IMR-90 (cell line): ENCODE measurements at regions not wholly inside any gene's neighbourhood (a gene's known extent, or its start where the extent isn't known, plus 50 kb on each side); places are given as distances from the start of the nearest gene placed in this dataset.

Experiments
- ATAC-seq: fragments of 200-7000 bp; cut with Tn5 transposase; 2 replicates; pipeline ENCODE4 v1.9.1; 2020; ENCODE audit warnings: low read depth, mild to moderate bottlenecking, moderate library complexity
- BruUV-seq: library from RNA; stranded (reverse); fragments of 400-500 nt; replicated peaks from 2 replicates; lab custom pipeline; 2021; lab: Mats Ljungman, UMichigan
- CTCF ChIA-PET: fragments of 300-600 bp; formaldehyde crosslinking; extraction: SDS; loops from one replicate; lab custom pipeline; 2021; ENCODE audit warnings: antibody characterized with exemption; lab: Yijun Ruan, JAX
- POLR2A ChIA-PET: fragments of 300-600 bp; sonication (Branson Sonifier 250); formaldehyde crosslinking; loops from one replicate; lab custom pipeline; 2022; ENCODE audit warnings: antibody characterized with exemption; ENCODE audit not compliant: unreplicated experiment; lab: Charles Lee
- DNase-seq: peaks from one replicate; pipeline ENCODE4 v3.0.0; 2013
- H2AFZ ChIP-seq: replicated peaks from 2 replicates; pipeline ENCODE3; 2013; ENCODE audit warnings: low read length, mild to moderate bottlenecking; ENCODE audit not compliant: poor library complexity
- H2AK5ac ChIP-seq: 2 replicates; pipeline ENCODE4 v1.6.1; 2013; ENCODE audit warnings: low read depth, low read length, inconsistent platforms
- H2AK9ac ChIP-seq: replicated peaks from 2 replicates; pipeline ENCODE3; 2013; ENCODE audit warnings: mild to moderate bottlenecking, low read depth, low read length, moderate library complexity; ENCODE audit not compliant: poor library complexity
- H2BK120ac ChIP-seq: 2 replicates; pipeline ENCODE4 v1.6.1; 2013; ENCODE audit warnings: low read depth, low read length, inconsistent platforms
- H2BK15ac ChIP-seq: 3 replicates; pipeline ENCODE4 v1.6.1; 2013; ENCODE audit warnings: low read depth, low read length, inconsistent platforms
- H2BK20ac ChIP-seq: 2 replicates; pipeline ENCODE4 v1.6.1; 2013; ENCODE audit warnings: low read depth, mild to moderate bottlenecking, inconsistent platforms, low read length, moderate library complexity
- H2BK5ac ChIP-seq: 2 replicates; pipeline ENCODE4 v1.6.1; 2013; ENCODE audit warnings: mild to moderate bottlenecking, low read depth, low read length, inconsistent platforms; ENCODE audit not compliant: poor library complexity, severe bottlenecking
- H3K14ac ChIP-seq: replicated peaks from 2 replicates; pipeline ENCODE4 v1.6.1; 2013; ENCODE audit warnings: low read depth, low read length, inconsistent platforms
- H3K18ac ChIP-seq: 2 replicates; pipeline ENCODE4 v1.6.1; 2013; ENCODE audit warnings: low read depth, low read length, control low read depth
- H3K23ac ChIP-seq: 2 replicates; pipeline ENCODE4 v1.6.1; 2013; ENCODE audit warnings: low read depth, low read length, inconsistent platforms
- H3K27ac ChIP-seq: 2 replicates; pipeline ENCODE4 v1.5.1; 2013; ENCODE audit warnings: mild to moderate bottlenecking, control low read depth, low read length; ENCODE audit not compliant: insufficient read depth
- H3K27me3 ChIP-seq: 2 replicates; pipeline ENCODE4 v1.6.1; 2013; ENCODE audit warnings: low read length; ENCODE audit not compliant: control insufficient read depth, insufficient read depth
- H3K36me3 ChIP-seq: 2 replicates; pipeline ENCODE4 v1.6.1; 2013; ENCODE audit warnings: low read length, mixed read lengths; ENCODE audit not compliant: control insufficient read depth, insufficient read depth
- H3K4ac ChIP-seq: 2 replicates; pipeline ENCODE4 v1.6.1; 2013; ENCODE audit warnings: low read depth, low read length, inconsistent platforms
- H3K4me1 ChIP-seq: 2 replicates; pipeline ENCODE4 v1.6.1; 2013; ENCODE audit warnings: low read length, mixed read lengths; ENCODE audit not compliant: control insufficient read depth, insufficient read depth
- H3K4me2 ChIP-seq: 2 replicates; pipeline ENCODE4 v1.6.1; 2013; ENCODE audit warnings: low read depth, mild to moderate bottlenecking, control low read depth, low read length, moderate library complexity
- H3K4me3 ChIP-seq: 2 replicates; pipeline ENCODE4 v1.5.1; 2013; ENCODE audit warnings: low read depth, mild to moderate bottlenecking, control low read depth, low read length, moderate library complexity; ENCODE audit not compliant: insufficient read depth
- H3K56ac ChIP-seq: 2 replicates; pipeline ENCODE4 v1.6.1; 2013; ENCODE audit warnings: low read length, inconsistent platforms; ENCODE audit not compliant: insufficient read depth; ENCODE audit errors: extremely low read depth
- H3K79me1 ChIP-seq, 2 experiments: 2 replicates each; pipeline ENCODE4 v1.6.1; 2013; ENCODE audit warnings: low read length in 2 of 2, inconsistent platforms in 1 of 2, low read depth in 1 of 2
- H3K9ac ChIP-seq: 2 replicates; pipeline ENCODE4 v1.6.1; 2013; ENCODE audit warnings: low read depth, low read length, control low read depth
- H3K9me1 ChIP-seq: 2 replicates; pipeline ENCODE4 v1.6.1; 2013; ENCODE audit warnings: low read length, inconsistent platforms; ENCODE audit not compliant: insufficient read depth
- H3K9me3 ChIP-seq: 2 replicates; pipeline ENCODE4 v1.6.1; 2013; ENCODE audit warnings: low read length; ENCODE audit not compliant: control insufficient read depth, insufficient read depth
- H4K20me1 ChIP-seq: 2 replicates; pipeline ENCODE4 v1.6.1; 2013; ENCODE audit warnings: low read length, inconsistent platforms; ENCODE audit not compliant: insufficient read depth
- H4K5ac ChIP-seq: 2 replicates; pipeline ENCODE4 v1.6.1; 2013; ENCODE audit warnings: mild to moderate bottlenecking, low read depth, low read length, control low read depth
- H4K8ac ChIP-seq, 2 experiments: 2 replicates each; pipeline ENCODE4 v1.6.1; 2013; ENCODE audit warnings: low read depth in 2 of 2, low read length in 2 of 2, control low read depth in 1 of 2, inconsistent platforms in 1 of 2
- H4K91ac ChIP-seq: 2 replicates; pipeline ENCODE4 v1.6.1; 2013; ENCODE audit warnings: low read depth, low read length, inconsistent platforms; ENCODE audit not compliant: insufficient read depth
- BHLHE40 ChIP-seq: fragments of 150-350 bp; IDR thresholded peaks from 2 replicates; pipeline ENCODE4 v1.6.1; 2016; ENCODE audit warnings: mild to moderate bottlenecking, low read depth, low read length
- CEBPB ChIP-seq: IDR thresholded peaks from 2 replicates; pipeline ENCODE4 v1.6.1; 2012; ENCODE audit warnings: low read depth, low read length, improper control_type of control experiment
- CHD1 ChIP-seq: IDR thresholded peaks from 2 replicates; pipeline ENCODE4 v1.6.1; 2012; ENCODE audit warnings: low read depth, low read length, improper control_type of control experiment
- CTCF ChIP-seq: conservative IDR thresholded peaks from 2 replicates; pipeline ENCODE4 v1.5.1; 2012; ENCODE audit warnings: mild to moderate bottlenecking, low read depth, low read length, improper control_type of control experiment
- ELK1 ChIP-seq: fragments of 150-350 bp; IDR thresholded peaks from 2 replicates; pipeline ENCODE4 v1.6.1; 2016; ENCODE audit warnings: low read depth, mild to moderate bottlenecking, low read length, moderate library complexity, borderline replicate concordance
- FOS ChIP-seq: fragments of 150-350 bp; IDR thresholded peaks from 2 replicates; pipeline ENCODE4 v1.6.1; 2016; ENCODE audit warnings: low read depth, low read length
- MAFK ChIP-seq: IDR thresholded peaks from 2 replicates; pipeline ENCODE4 v1.6.1; 2012; ENCODE audit warnings: low read depth, low read length, improper control_type of control experiment
- MXI1 ChIP-seq: IDR thresholded peaks from 2 replicates; pipeline ENCODE4 v1.6.1; 2012; ENCODE audit warnings: low read depth, mild to moderate bottlenecking, low read length, moderate library complexity, borderline replicate concordance
- NFE2L2 ChIP-seq: fragments of 150-350 bp; IDR thresholded peaks from 2 replicates; pipeline ENCODE4 v1.6.1; 2016; ENCODE audit warnings: low read depth, mild to moderate bottlenecking, low read length
- POLR2A ChIP-seq: IDR thresholded peaks from 2 replicates; pipeline ENCODE4 v1.6.1; 2012; ENCODE audit warnings: mild to moderate bottlenecking, low read depth, low read length
- RAD21 ChIP-seq: IDR thresholded peaks from 2 replicates; pipeline ENCODE4 v1.6.1; 2012; ENCODE audit warnings: low read length, improper control_type of control experiment
- RCOR1 ChIP-seq: IDR thresholded peaks from 2 replicates; pipeline ENCODE4 v1.6.1; 2012; ENCODE audit warnings: mild to moderate bottlenecking, low read length, improper control_type of control experiment; ENCODE audit not compliant: insufficient replicate concordance
- RFX5 ChIP-seq: IDR thresholded peaks from 2 replicates; pipeline ENCODE4 v1.8.0; 2012; ENCODE audit warnings: low read depth, mild to moderate bottlenecking, low read length, moderate library complexity
- SMC3 ChIP-seq: fragments of 150-350 bp; IDR thresholded peaks from 2 replicates; pipeline ENCODE4 v1.6.1; 2016; ENCODE audit warnings: low read depth, mild to moderate bottlenecking, antibody characterized with exemption, low read length, moderate library complexity
- USF2 ChIP-seq: fragments of 150-350 bp; IDR thresholded peaks from 2 replicates; pipeline ENCODE4 v1.6.1; 2017; ENCODE audit warnings: mild to moderate bottlenecking, antibody characterized with exemption, low read length, low read depth
- WGBS, 2 experiments: methylation state at CpG; one replicate each; pipeline versions ENCODE4 v1.1.5 to v1.1.7; 2013; ENCODE audit warnings: missing lambda C conversion rate in 2 of 2; ENCODE audit not compliant: insufficient read length in 1 of 2; ENCODE audit errors: extremely low coverage in 2 of 2; 5-methylcytosine and 5-hydroxymethylcytosine counted together
- dilution Hi-C: fragments of 300-500 bp; cut with HindIII; formaldehyde crosslinking; loops from one replicate; pipeline ENCODE4 v1.14.3; 2018; ENCODE audit warnings: low sequenced_read_pairs; ENCODE audit not compliant: unreplicated experiment
- in situ Hi-C: fragments of 300-500 bp; cut with MboI; formaldehyde crosslinking; loops from 3 replicates; pipeline ENCODE4 v1.14.3; 2019; ENCODE audit warnings: low sequenced_read_pairs, inconsistent platforms, mixed read lengths
- intact Hi-C: fragments of 100-400 bp; cut with micrococcal nuclease; formaldehyde crosslinking; loops from 2 replicates; pipeline ENCODE4 v1.10.0; 2022

GRCh38 chr12:115008929-115009328 lies 325.0 kb upstream of the TBX3 start:
- no peaks in the 10 kb centered on the region for H3K79me1 ChIP-seq
- DNase-seq (no peak), ATAC-seq (no peak)
- H2BK20ac ChIP-seq, result no peak overlapping the region
- H3K4me2 ChIP-seq, result no peak overlapping the region
- dilution Hi-C loops, result no loop called here
- H2AK5ac ChIP-seq, result no peak overlapping the region
- no peak overlapping the region for H3K56ac ChIP-seq
- H3K27ac ChIP-seq, result no peak overlapping the region
- no peaks in the 10 kb centered on the region for H3K4me1 ChIP-seq
- H2AFZ ChIP-seq, result no peak overlapping the region
- H3K9me3 ChIP-seq, result no peaks in the 10 kb centered on the region; the same call in 1 of the 2 replicates
- H3K27me3 ChIP-seq, result 0 out of 2 replicates have a peak, but pooled peaks cover 7% of the 10 kb centered on the region
- no peak for TF ChIP-seq RAD21
- TF ChIP-seq SMC3, result no peak
- no peak for TF ChIP-seq BHLHE40
- TF ChIP-seq CEBPB, result no peak
- no peak for TF ChIP-seq CTCF
- no peak for TF ChIP-seq MXI1
- TF ChIP-seq CHD1, result no peak
- TF ChIP-seq RCOR1, result no peak
- TF ChIP-seq POLR2A, result no peak
- no peak for TF ChIP-seq USF2
- TF ChIP-seq MAFK, result no peak
- TF ChIP-seq FOS, result no peak
- TF ChIP-seq RFX5, result no peak
- no peak for TF ChIP-seq NFE2L2
- no peak for TF ChIP-seq ELK1
- no peak overlapping the region for H4K91ac ChIP-seq
- no peak overlapping the region for H3K9ac ChIP-seq
- intact Hi-C loops, result no loop called here
- ChIA-PET POLR2A (no interaction called here), CTCF (no interaction called here)
- WGBS, 2 experiments, result no CpG with 5 or more reads among the region's 3 CpGs
- no peak overlapping the region for H2BK120ac ChIP-seq
- no peak overlapping the region for H3K4ac ChIP-seq
- no peak overlapping the region for H3K18ac ChIP-seq
- no peaks in the 10 kb centered on the region for H3K9me1 ChIP-seq
- H3K4me3 ChIP-seq, result no peak overlapping the region
- H2AK9ac ChIP-seq, result peak overlapping the region; percentile 5
- in situ Hi-C loops, result no loop called here
- BruUV-seq, result no TSS peak
- no peaks in the 10 kb centered on the region for H4K20me1 ChIP-seq
- H3K23ac ChIP-seq, result no peak overlapping the region
- no peaks in the 10 kb centered on the region for H3K36me3 ChIP-seq
- no peak overlapping the region for H2BK15ac ChIP-seq
- H2BK5ac ChIP-seq, result no peak overlapping the region
- no peak overlapping the region for H4K8ac ChIP-seq
- no peak overlapping the region for H4K5ac ChIP-seq
- no peak overlapping the region for H3K14ac ChIP-seq
